CD14-positive monocyte (primary cell): ENCODE measurements at regions not wholly inside any gene's neighbourhood (a gene's known extent, or its start where the extent isn't known, plus 50 kb on each side); places are given as distances from the start of the nearest gene placed in this dataset.

Source experiments
- DNase-seq, 3 donors: peaks; one replicate each; pipeline ENCODE4 v3.0.0-alpha.2; 2011 to 2022
- H2AFZ ChIP-seq: 2 replicates; pipeline ENCODE4 v1.6.0; 2012; ENCODE audit warnings: mild to moderate bottlenecking, low read depth, low read length, inconsistent platforms; ENCODE audit not compliant: insufficient read depth, poor library complexity, severe bottlenecking
- H3K27ac ChIP-seq, 2 donors: 1 replicate in 1 of 2; 2 replicates in 1 of 2; pipeline ENCODE4 v1.5.1; 2012 to 2013; ENCODE audit warnings: low read length in 2 of 2, control low read depth in 1 of 2, inconsistent platforms in 1 of 2, low read depth in 1 of 2, mild to moderate bottlenecking in 1 of 2
- H3K27me3 ChIP-seq, 2 donors: one replicate each; pipeline versions ENCODE4 v1.6.0 to v1.6.1; 2011 to 2013; ENCODE audit warnings: low read length in 2 of 2; ENCODE audit not compliant: control insufficient read depth in 2 of 2, insufficient read depth in 2 of 2
- H3K36me3 ChIP-seq, 2 donors: replicated peaks in 1 of 2; 1 replicate in 1 of 2; 2 replicates in 1 of 2; pipeline versions ENCODE4 v1.5.1 to v1.6.1; 2012 to 2013; ENCODE audit warnings: low read length in 2 of 2, control low read depth in 1 of 2, inconsistent platforms in 1 of 2, mild to moderate bottlenecking in 1 of 2; ENCODE audit not compliant: insufficient read depth in 2 of 2, control insufficient read depth in 1 of 2
- H3K4me1 ChIP-seq, 2 donors: 1 replicate in 1 of 2; 2 replicates in 1 of 2; pipeline versions ENCODE4 v1.5.1 to v1.6.1; 2012 to 2013; ENCODE audit warnings: low read length in 2 of 2, control low read depth in 1 of 2, inconsistent platforms in 1 of 2, mild to moderate bottlenecking in 1 of 2, moderate library complexity in 1 of 2; ENCODE audit not compliant: insufficient read depth in 2 of 2, control insufficient read depth in 1 of 2
- H3K4me2 ChIP-seq: replicated peaks from 2 replicates; pipeline ENCODE3; 2012; ENCODE audit warnings: low read length, moderate library complexity, mild to moderate bottlenecking; ENCODE audit not compliant: poor library complexity, severe bottlenecking; ENCODE audit errors: extremely low read depth
- H3K4me3 ChIP-seq, 3 experiments: fragments of 200-600 bp in 1 of 3; sonication (generic) in 1 of 3; replicated peaks in 1 of 3; 1 replicate in 2 of 3; 2 replicates in 1 of 3; pipeline ENCODE4 v1.5.1; 2011 to 2013; ENCODE audit warnings: low read length in 3 of 3, mild to moderate bottlenecking in 3 of 3, control low read depth in 2 of 3, low read depth in 2 of 3, inconsistent platforms in 1 of 3, moderate library complexity in 1 of 3
- H3K79me2 ChIP-seq: 2 replicates; pipeline ENCODE4 v1.6.0; 2012; ENCODE audit warnings: mild to moderate bottlenecking, control low read depth, inconsistent platforms, low read length, moderate library complexity; ENCODE audit not compliant: insufficient read depth
- H3K9ac ChIP-seq: 2 replicates; pipeline ENCODE4 v1.6.0; 2017; ENCODE audit warnings: low read length, mild to moderate bottlenecking; ENCODE audit not compliant: insufficient read depth, poor library complexity, severe bottlenecking
- H3K9me3 ChIP-seq, 2 donors: replicated peaks in 1 of 2; 1 replicate in 1 of 2; 2 replicates in 1 of 2; pipeline versions ENCODE4 v1.5.1 to v1.6.1; 2012 to 2013; ENCODE audit warnings: low read length in 2 of 2, control low read depth in 1 of 2; ENCODE audit not compliant: control insufficient read depth in 1 of 2, insufficient read depth in 1 of 2
- H4K20me1 ChIP-seq: 2 replicates; pipeline ENCODE4 v1.6.0; 2012; ENCODE audit warnings: mild to moderate bottlenecking, low read length, control low read depth, moderate library complexity; ENCODE audit not compliant: insufficient read depth
- H3K27ac Mint-ChIP-seq, 7 donors: one replicate each; pipeline ENCODE4 v1.8.0; 2020; ENCODE audit warnings: mild to moderate bottlenecking in 7 of 7, mixed read lengths in 7 of 7, moderate library complexity in 6 of 7, inconsistent platforms in 2 of 7
- H3K27me3 Mint-ChIP-seq, 3 donors: one replicate each; pipeline ENCODE4 v1.8.0; 2021 to 2022; ENCODE audit warnings: low read depth in 3 of 3, mild to moderate bottlenecking in 3 of 3, mixed read lengths in 3 of 3, moderate library complexity in 3 of 3, inconsistent platforms in 1 of 3
- H3K36me3 Mint-ChIP-seq, 2 donors: one replicate each; pipeline ENCODE4 v1.8.0; 2020; ENCODE audit warnings: mixed read lengths in 2 of 2, inconsistent platforms in 1 of 2, mild to moderate bottlenecking in 1 of 2
- H3K4me1 Mint-ChIP-seq: one replicate; pipeline ENCODE4 v1.8.0; 2020; ENCODE audit warnings: mild to moderate bottlenecking, mixed read lengths
- H3K4me3 Mint-ChIP-seq, 2 donors: one replicate each; pipeline ENCODE4 v1.8.0; 2020; ENCODE audit warnings: mild to moderate bottlenecking in 2 of 2, mixed read lengths in 2 of 2, moderate library complexity in 1 of 2
- H3K9me3 Mint-ChIP-seq, 7 donors: one replicate each; pipeline ENCODE4 v1.8.0; 2020 to 2022; ENCODE audit warnings: mixed read lengths in 7 of 7, mild to moderate bottlenecking in 6 of 7, moderate library complexity in 6 of 7, inconsistent platforms in 2 of 7
- whole genome bisulfite sequencing: methylation state at CpG from one replicate; pipeline ENCODE4 v1.1.5; 2013; ENCODE audit warnings: missing lambda C conversion rate; ENCODE audit not compliant: insufficient coverage; 5-methylcytosine and 5-hydroxymethylcytosine counted together
- intact Hi-C, 2 donors: fragments of 100-400 bp; cut with micrococcal nuclease; formaldehyde crosslinking; loops; one replicate each; pipeline versions ENCODE4 v1.15.0 to v1.15.1; 2023
- TF ChIP-seq, protein P1 (sequence below): fragments of 200-600 bp; IDR thresholded peaks from one replicate; pipeline ENCODE4 v1.8.0; 2022; ENCODE audit warnings: antibody characterized with exemption, mild to moderate bottlenecking

GRCh38 chr3:53422954-53423698, 71.3 kb upstream of the CACNA1D start:
- Mint-ChIP-seq H3K27me3 (peaks cover 3 to 9% (median 4%) of the 10 kb centered on the region in 3 donors), H3K4me1 (no peaks in the 10 kb centered on the region), H3K9me3 (peaks cover 0 to 15% (median 10%) of the 10 kb centered on the region in 7 donors), H3K27ac (no peak overlapping the region), H3K4me3 (no peak overlapping the region), H3K36me3 (no peaks in the 10 kb centered on the region)
- Histone ChIP-seq H3K4me2 (no peak overlapping the region), H3K4me3 (no peak overlapping the region), H2AFZ (no peak overlapping the region), H3K36me3 (no peaks in the 10 kb centered on the region), H3K9ac (no peak overlapping the region), H3K79me2 (no peaks in the 10 kb centered on the region), H4K20me1 (no peaks in the 10 kb centered on the region), H3K27me3 (no peaks in the 10 kb centered on the region), H3K27ac (no peak overlapping the region), H3K4me1 (no peaks in the 10 kb centered on the region), H3K9me3 (peaks cover 0 to 4% of the 10 kb centered on the region in 2 donors)
- TF ChIP-seq, protein P1, sequence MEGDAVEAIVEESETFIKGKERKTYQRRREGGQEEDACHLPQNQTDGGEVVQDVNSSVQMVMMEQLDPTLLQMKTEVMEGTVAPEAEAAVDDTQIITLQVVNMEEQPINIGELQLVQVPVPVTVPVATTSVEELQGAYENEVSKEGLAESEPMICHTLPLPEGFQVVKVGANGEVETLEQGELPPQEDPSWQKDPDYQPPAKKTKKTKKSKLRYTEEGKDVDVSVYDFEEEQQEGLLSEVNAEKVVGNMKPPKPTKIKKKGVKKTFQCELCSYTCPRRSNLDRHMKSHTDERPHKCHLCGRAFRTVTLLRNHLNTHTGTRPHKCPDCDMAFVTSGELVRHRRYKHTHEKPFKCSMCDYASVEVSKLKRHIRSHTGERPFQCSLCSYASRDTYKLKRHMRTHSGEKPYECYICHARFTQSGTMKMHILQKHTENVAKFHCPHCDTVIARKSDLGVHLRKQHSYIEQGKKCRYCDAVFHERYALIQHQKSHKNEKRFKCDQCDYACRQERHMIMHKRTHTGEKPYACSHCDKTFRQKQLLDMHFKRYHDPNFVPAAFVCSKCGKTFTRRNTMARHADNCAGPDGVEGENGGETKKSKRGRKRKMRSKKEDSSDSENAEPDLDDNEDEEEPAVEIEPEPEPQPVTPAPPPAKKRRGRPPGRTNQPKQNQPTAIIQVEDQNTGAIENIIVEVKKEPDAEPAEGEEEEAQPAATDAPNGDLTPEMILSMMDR: no peak
- 100% methylated on average over 2 of the region's 2 CpGs for WGBS
- no peak for DNase-seq
- intact Hi-C loops: no loop called here

- Histone ChIP-seq H3K9ac (no peak overlapping the region), H3K36me3 (no peaks in the 10 kb centered on the region), H3K9me3 (peaks cover 0 to 4% of the 10 kb centered on the region in 2 donors), H4K20me1 (no peaks in the 10 kb centered on the region), H3K4me2 (no peak overlapping the region), H3K4me3 (no peak overlapping the region), H3K79me2 (no peaks in the 10 kb centered on the region), H3K27me3 (peaks cover 5 to 7% of the 10 kb centered on the region in 2 donors), H3K4me1 (no peaks in the 10 kb centered on the region), H2AFZ (no peak overlapping the region), H3K27ac (no peak overlapping the region)
- DNase-seq: no peak
- Mint-ChIP-seq H3K27ac (no peak overlapping the region), H3K9me3 (peaks cover 0 to 19% (median 12%) of the 10 kb centered on the region in 7 donors), H3K27me3 (peaks cover 4 to 12% (median 10%) of the 10 kb centered on the region in 3 donors), H3K4me1 (no peaks in the 10 kb centered on the region), H3K4me3 (no peak overlapping the region), H3K36me3 (no peaks in the 10 kb centered on the region)
- intact Hi-C loops: no loop called here
- WGBS: 85% methylated on average over 2 of the region's 2 CpGs
- TF ChIP-seq, protein P1: no peak
Observed at GRCh38 chr3:53425936-53426335, 68.5 kb upstream of the CACNA1D start.
